Epithelial cell of proximal tubule (primary cell): ENCODE measurements at regions not wholly inside any gene's neighbourhood (a gene's known extent, or its start where the extent isn't known, plus 50 kb on each side); places are given as distances from the start of the nearest gene placed in this dataset.

Experiments used
- DNase-seq: peaks from one replicate; pipeline ENCODE4 v3.0.0-alpha.2; 2011; ENCODE audit warnings: low read depth
- H3K4me3 ChIP-seq: 2 replicates; pipeline ENCODE4 v1.5.1; 2011; ENCODE audit warnings: low read depth, mild to moderate bottlenecking, low read length
- CTCF ChIP-seq: conservative IDR thresholded peaks from 2 replicates; pipeline ENCODE4 v1.5.1; 2012; ENCODE audit warnings: low read depth, mild to moderate bottlenecking, low read length

DNA sequence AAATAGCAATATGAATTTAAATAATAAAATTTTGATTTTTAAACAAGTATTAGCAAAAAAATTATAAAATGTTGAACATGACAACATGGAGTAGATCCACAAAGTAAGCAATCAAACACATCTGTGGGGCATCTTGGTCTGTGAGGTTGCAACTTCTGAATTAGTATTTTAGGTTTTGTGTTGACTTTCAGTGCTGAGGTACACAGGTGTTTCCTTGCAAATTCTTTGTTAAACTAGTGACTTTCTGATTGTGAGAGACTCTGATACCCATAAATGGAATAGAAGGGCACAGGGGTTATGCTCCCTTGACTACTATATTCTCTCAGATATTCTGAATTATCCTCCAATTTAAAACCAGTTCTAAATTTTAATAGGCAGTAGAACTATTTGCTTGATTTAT lies 841.7 kb downstream of the CDH8 start:
- no peak for DNase-seq

DNA sequence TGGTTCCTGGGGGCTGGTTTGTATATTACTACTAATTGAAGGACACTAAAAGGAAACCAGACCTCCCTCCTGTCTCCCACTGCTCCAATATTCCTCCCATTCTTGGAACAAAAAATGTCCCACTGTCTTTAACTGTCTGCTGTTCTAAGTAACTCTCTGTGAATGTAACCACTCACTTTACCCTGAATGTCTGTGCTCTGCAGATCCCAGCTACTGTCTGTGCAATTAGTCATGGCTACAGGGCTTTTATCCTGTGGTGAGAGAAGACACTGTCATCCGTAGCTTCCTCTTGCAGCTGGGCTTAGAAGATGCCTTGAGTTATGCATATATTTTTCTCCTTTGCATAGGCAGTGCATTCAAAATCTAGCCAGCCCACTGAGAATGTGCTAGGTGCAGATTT lies 853.8 kb downstream of the CDH8 start:
- TF ChIP-seq CTCF = no peak
- no peak for DNase-seq
- no peak overlapping the region for H3K4me3 ChIP-seq

More for the DNA sequence above, 841.7 kb downstream of the CDH8 start:
- no peak overlapping the region for H3K4me3 ChIP-seq
- TF ChIP-seq CTCF = no peak

- no peak for TF ChIP-seq CTCF
- DNase-seq = no peak
Measured at GRCh38 chr16:61181982-61182381, 854.3 kb downstream of the CDH8 start.

GRCh38 chr16:61179561-61179960 lies 856.7 kb downstream of the CDH8 start:
- DNase-seq = no peak
- no peak for TF ChIP-seq CTCF
- no peak overlapping the region for H3K4me3 ChIP-seq

More at GRCh38 chr16:61181982-61182381, 854.3 kb downstream of the CDH8 start:
- no peak overlapping the region for H3K4me3 ChIP-seq

GRCh38 chr16:61165797-61166196 lies 870.4 kb downstream of the CDH8 start:
- TF ChIP-seq CTCF = no peak

DNA sequence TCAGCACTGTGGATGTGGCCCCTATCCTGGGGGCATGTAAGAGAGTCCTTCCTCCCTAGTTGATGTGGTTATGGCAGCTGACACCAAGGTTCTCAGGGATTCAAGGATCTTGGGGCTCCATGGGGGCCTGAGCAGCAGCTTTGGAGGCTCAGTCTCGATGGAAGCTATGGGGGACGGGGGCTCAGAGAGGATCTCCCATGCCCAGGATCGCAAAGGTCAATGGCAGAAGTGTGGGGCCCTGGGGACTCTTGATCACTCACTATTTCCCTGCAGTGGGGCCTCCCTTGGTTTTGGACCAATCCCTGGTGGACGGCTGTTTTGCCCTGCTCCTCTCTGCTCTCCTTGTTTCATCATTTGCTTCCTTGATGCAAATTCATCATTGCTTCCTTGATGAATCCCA lies 885.9 kb downstream of the CDH8 start:
- H3K4me3 ChIP-seq = no peak overlapping the region
- TF ChIP-seq CTCF = no peak
- DNase-seq = no peak

More at GRCh38 chr16:61165797-61166196, 870.4 kb downstream of the CDH8 start:
- H3K4me3 ChIP-seq = no peak overlapping the region
- no peak for DNase-seq

DNA sequence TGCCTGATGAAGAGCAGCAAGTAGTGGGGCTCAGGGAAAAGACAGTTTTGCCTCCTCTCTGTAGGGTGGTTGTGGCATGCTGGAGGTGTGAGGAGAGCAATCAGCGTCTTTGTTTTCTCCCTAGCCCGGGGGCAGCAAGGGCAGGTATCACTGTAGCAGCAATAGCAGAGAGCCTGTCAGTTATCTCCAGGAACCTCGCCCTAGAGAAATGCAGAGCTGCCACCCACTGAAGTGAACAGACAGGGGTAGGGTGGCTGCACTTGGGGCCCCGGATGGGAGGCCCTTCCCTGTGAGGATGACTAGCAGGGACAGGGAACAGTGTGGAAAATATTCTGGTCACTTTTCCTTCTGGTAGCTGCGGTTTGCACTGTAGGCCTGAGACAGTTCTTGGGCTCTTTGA lies 886.5 kb downstream of the CDH8 start:
- DNase-seq = no peak
- TF ChIP-seq CTCF = no peak
- no peak overlapping the region for H3K4me3 ChIP-seq
